Neural cell (in vitro differentiated cells): ENCODE measurements at regions not wholly inside any gene's neighbourhood (a gene's known extent, or its start where the extent isn't known, plus 50 kb on each side); places are given as distances from the start of the nearest gene placed in this dataset.

Source experiments
- H2AFZ ChIP-seq: fragments of 200-600, 300-800 bp; sonication (generic), shearing (Covaris generic); 2 replicates; pipeline ENCODE4 v1.6.0; 2014; ENCODE audit warnings: low read depth, mild to moderate bottlenecking, antibody characterized with exemption, low read length, moderate library complexity
- H3F3A ChIP-seq: fragments of 200-600 bp; shearing (Covaris generic); 2 replicates; pipeline ENCODE4 v1.6.1; 2016; ENCODE audit warnings: mild to moderate bottlenecking, moderate library complexity, mixed read lengths, antibody characterized with exemption, low read length; ENCODE audit not compliant: insufficient read depth, poor library complexity, severe bottlenecking
- H3K27ac ChIP-seq: fragments of 200-600, 300-800 bp; sonication (generic), shearing (Covaris generic); 2 replicates; pipeline ENCODE4 v1.5.1; 2014; ENCODE audit warnings: mild to moderate bottlenecking, low read length, moderate library complexity
- H3K27me3 ChIP-seq: fragments of 300-800, 200-600 bp; sonication (generic), shearing (Covaris generic); 2 replicates; pipeline ENCODE4 v1.6.0; 2014; ENCODE audit warnings: mild to moderate bottlenecking, low read depth, low read length, moderate library complexity; ENCODE audit not compliant: insufficient read depth
- H3K36me3 ChIP-seq: fragments of 300-800, 200-600 bp; sonication (generic), shearing (Covaris generic); 2 replicates; pipeline ENCODE4 v1.5.1; 2014; ENCODE audit warnings: mild to moderate bottlenecking, antibody characterized with exemption, low read length, moderate library complexity; ENCODE audit not compliant: insufficient read depth
- H3K4me2 ChIP-seq: fragments of 300-800, 200-600 bp; sonication (generic), shearing (Covaris generic); 2 replicates; pipeline ENCODE4 v1.6.0; 2014; ENCODE audit warnings: mild to moderate bottlenecking, low read length
- H3K4me3 ChIP-seq: fragments of 300-800, 200-600 bp; sonication (generic), shearing (Covaris generic); 2 replicates; pipeline ENCODE4 v1.5.1; 2014; ENCODE audit warnings: mild to moderate bottlenecking, low read length, moderate library complexity
- H3K79me2 ChIP-seq: fragments of 200-600 bp; shearing (Covaris generic); replicated peaks from 2 replicates; pipeline ENCODE4 v1.6.0; 2014; ENCODE audit warnings: mild to moderate bottlenecking, low read length, moderate library complexity; ENCODE audit not compliant: insufficient read depth
- H3K9ac ChIP-seq: fragments of 300-800, 200-600 bp; sonication (generic), shearing (Covaris generic); 2 replicates; pipeline ENCODE4 v1.6.1; 2016; ENCODE audit warnings: mild to moderate bottlenecking, low read length, mixed read lengths
- H3K9me2 ChIP-seq: fragments of 200-600 bp; shearing (Covaris generic); 2 replicates; pipeline ENCODE4 v1.6.1; 2016; ENCODE audit warnings: mild to moderate bottlenecking, low read length, mixed read lengths; ENCODE audit not compliant: insufficient read depth
- H3K9me3 ChIP-seq: fragments of 200-600, 300-800 bp; sonication (generic), shearing (Covaris generic); 2 replicates; pipeline ENCODE4 v1.6.1; 2016; ENCODE audit warnings: mild to moderate bottlenecking, mixed run types, low read length, moderate library complexity, mixed read lengths
- H4K20me1 ChIP-seq: fragments of 200-600 bp; shearing (Covaris generic); 2 replicates; pipeline ENCODE4 v1.6.1; 2016; ENCODE audit warnings: mild to moderate bottlenecking, mixed run types; ENCODE audit not compliant: insufficient read depth
- CTCF ChIP-seq: fragments of 450-650 bp; IDR thresholded peaks from 2 replicates; pipeline ENCODE4 v1.5.1; 2014; ENCODE audit warnings: antibody characterized with exemption, mild to moderate bottlenecking, moderate library complexity; ENCODE audit not compliant: poor library complexity, severe bottlenecking
- EP300 ChIP-seq: fragments of 450-650 bp; conservative IDR thresholded peaks from 2 replicates; pipeline ENCODE4 v1.6.1; 2014; ENCODE audit warnings: antibody characterized with exemption, mild to moderate bottlenecking, moderate library complexity; ENCODE audit not compliant: poor library complexity, severe bottlenecking
- EZH2 ChIP-seq: fragments of 200-600, 300-800 bp; shearing (Covaris generic), sonication (generic); IDR thresholded peaks from 2 replicates; pipeline ENCODE4 v1.6.1; 2014; ENCODE audit warnings: antibody characterized with exemption, low read length, borderline replicate concordance, mild to moderate bottlenecking; ENCODE audit not compliant: insufficient read depth, poor library complexity, severe bottlenecking
- MXI1 ChIP-seq: fragments of 450-650 bp; conservative IDR thresholded peaks from 2 replicates; pipeline ENCODE4 v1.6.1; 2014; ENCODE audit warnings: antibody characterized with exemption, mild to moderate bottlenecking; ENCODE audit not compliant: poor library complexity, severe bottlenecking
- POLR2AphosphoS5 ChIP-seq: IDR thresholded peaks from 2 replicates; pipeline ENCODE4 v1.6.1; 2012
- RAD21 ChIP-seq: fragments of 450-650 bp; conservative IDR thresholded peaks from 2 replicates; pipeline ENCODE4 v1.6.1; 2014; ENCODE audit warnings: antibody characterized with exemption, mild to moderate bottlenecking, moderate library complexity
- SMC3 ChIP-seq: fragments of 450-650 bp; conservative IDR thresholded peaks from 2 replicates; pipeline ENCODE4 v1.6.1; 2014; ENCODE audit warnings: antibody characterized with exemption, mild to moderate bottlenecking, moderate library complexity; ENCODE audit not compliant: poor library complexity
- TAF1 ChIP-seq: IDR thresholded peaks from 2 replicates; pipeline ENCODE4 v1.6.1; 2012; ENCODE audit warnings: low read depth
- TF ChIP-seq, protein P1 (sequence below): IDR thresholded peaks from 2 replicates; pipeline ENCODE4 v1.6.1; 2012; ENCODE audit warnings: borderline replicate concordance

- TF ChIP-seq RAD21 (no peak), EP300 (no peak), TAF1 (no peak)
- Histone ChIP-seq H3K9ac (no peak overlapping the region), H3K9me3 (no peaks in the 10 kb centered on the region), H3K4me2 (no peak overlapping the region), H3K27me3 (no peaks in the 10 kb centered on the region), H3K36me3 (no peaks in the 10 kb centered on the region), H3K9me2 (no peaks in the 10 kb centered on the region), H2AFZ (no peak overlapping the region), H3K27ac (no peak overlapping the region), H3K79me2 (no peaks in the 10 kb centered on the region), H3F3A (no peaks in the 10 kb centered on the region), H4K20me1 (no peaks in the 10 kb centered on the region), H3K4me3 (no peak overlapping the region)
Observed at GRCh38 chr4:27358269-27358668, 497.6 kb downstream of the STIM2 start.

DNA sequence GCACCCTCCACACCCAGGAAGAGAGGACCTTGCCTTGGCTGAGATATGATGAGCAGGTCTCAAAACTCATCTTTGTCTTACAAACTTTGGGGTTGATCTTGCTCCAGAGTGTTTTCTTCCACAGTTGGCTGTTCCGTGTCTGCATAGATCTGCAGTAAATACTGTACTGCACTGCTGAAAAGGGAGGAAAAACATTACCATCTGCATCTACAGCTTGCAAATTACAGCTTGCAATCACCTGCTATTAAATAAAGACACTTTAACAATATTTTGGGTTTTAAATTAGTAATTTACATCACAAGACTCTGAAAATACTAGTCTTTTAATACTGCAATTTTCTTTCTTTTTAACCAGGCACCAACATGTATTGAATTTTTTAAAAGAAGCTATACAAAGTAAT is 499.5 kb downstream of the STIM2 start:
- Histone ChIP-seq H3K79me2 (no peaks in the 10 kb centered on the region), H3K36me3 (no peaks in the 10 kb centered on the region), H3K27ac (no peak overlapping the region), H2AFZ (no peak overlapping the region), H3K4me2 (no peak overlapping the region), H3K4me3 (no peak overlapping the region), H3K9me2 (no peaks in the 10 kb centered on the region), H3K9me3 (no peaks in the 10 kb centered on the region), H3F3A (no peaks in the 10 kb centered on the region), H3K9ac (no peak overlapping the region), H4K20me1 (no peaks in the 10 kb centered on the region), H3K27me3 (no peaks in the 10 kb centered on the region)
- TF ChIP-seq EZH2, result no peak
- TF ChIP-seq EP300, result no peak
- no peak for TF ChIP-seq TAF1
- no peak for TF ChIP-seq CTCF
- no peak for TF ChIP-seq POLR2AphosphoS5
- TF ChIP-seq SMC3, result no peak
- TF ChIP-seq MXI1, result no peak

DNA sequence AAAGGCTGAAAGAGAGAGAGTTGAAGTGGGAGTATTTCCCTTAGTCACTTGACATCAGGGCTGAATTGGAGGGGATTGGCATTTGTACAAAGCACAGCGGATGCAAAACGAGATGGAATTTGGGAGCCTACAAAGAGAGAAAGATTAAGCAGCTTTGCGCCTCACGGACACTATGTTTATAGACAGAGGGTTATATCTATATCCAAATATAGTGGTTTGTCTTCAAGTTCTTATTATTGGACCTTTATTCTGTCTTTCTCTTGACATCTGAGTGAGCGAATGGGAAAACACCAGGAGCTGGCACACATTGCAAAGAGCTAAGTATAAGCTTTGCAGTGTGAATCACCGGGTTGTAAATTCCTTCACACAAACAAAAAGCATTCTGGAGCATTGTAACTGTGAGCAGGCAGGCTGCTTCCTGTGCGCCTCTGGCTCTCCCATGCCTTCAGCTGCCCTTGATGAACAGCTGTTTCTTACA is 500.2 kb downstream of the STIM2 start:
- Histone ChIP-seq H3F3A (no peaks in the 10 kb centered on the region), H3K9me2 (no peaks in the 10 kb centered on the region), H3K79me2 (no peaks in the 10 kb centered on the region), H3K9me3 (no peaks in the 10 kb centered on the region), H3K9ac (no peak overlapping the region), H3K27me3 (no peaks in the 10 kb centered on the region), H2AFZ (no peak overlapping the region), H3K4me3 (no peak overlapping the region), H3K36me3 (no peaks in the 10 kb centered on the region), H3K4me2 (no peak overlapping the region), H3K27ac (no peak overlapping the region), H4K20me1 (no peaks in the 10 kb centered on the region)
- TF ChIP-seq SMC3 (no peak), EZH2 (no peak), TAF1 (no peak), EP300 (no peak), POLR2AphosphoS5 (no peak), CTCF (no peak), RAD21 (no peak), MXI1 (no peak)
- TF ChIP-seq, protein P1, sequence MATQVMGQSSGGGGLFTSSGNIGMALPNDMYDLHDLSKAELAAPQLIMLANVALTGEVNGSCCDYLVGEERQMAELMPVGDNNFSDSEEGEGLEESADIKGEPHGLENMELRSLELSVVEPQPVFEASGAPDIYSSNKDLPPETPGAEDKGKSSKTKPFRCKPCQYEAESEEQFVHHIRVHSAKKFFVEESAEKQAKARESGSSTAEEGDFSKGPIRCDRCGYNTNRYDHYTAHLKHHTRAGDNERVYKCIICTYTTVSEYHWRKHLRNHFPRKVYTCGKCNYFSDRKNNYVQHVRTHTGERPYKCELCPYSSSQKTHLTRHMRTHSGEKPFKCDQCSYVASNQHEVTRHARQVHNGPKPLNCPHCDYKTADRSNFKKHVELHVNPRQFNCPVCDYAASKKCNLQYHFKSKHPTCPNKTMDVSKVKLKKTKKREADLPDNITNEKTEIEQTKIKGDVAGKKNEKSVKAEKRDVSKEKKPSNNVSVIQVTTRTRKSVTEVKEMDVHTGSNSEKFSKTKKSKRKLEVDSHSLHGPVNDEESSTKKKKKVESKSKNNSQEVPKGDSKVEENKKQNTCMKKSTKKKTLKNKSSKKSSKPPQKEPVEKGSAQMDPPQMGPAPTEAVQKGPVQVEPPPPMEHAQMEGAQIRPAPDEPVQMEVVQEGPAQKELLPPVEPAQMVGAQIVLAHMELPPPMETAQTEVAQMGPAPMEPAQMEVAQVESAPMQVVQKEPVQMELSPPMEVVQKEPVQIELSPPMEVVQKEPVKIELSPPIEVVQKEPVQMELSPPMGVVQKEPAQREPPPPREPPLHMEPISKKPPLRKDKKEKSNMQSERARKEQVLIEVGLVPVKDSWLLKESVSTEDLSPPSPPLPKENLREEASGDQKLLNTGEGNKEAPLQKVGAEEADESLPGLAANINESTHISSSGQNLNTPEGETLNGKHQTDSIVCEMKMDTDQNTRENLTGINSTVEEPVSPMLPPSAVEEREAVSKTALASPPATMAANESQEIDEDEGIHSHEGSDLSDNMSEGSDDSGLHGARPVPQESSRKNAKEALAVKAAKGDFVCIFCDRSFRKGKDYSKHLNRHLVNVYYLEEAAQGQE, result no peak
